ENCODE measurements at regions not wholly inside any gene's neighbourhood (a gene's known extent, or its start where the extent isn't known, plus 50 kb on each side); places are given as distances from the start of the nearest gene placed in this dataset.

DNA sequence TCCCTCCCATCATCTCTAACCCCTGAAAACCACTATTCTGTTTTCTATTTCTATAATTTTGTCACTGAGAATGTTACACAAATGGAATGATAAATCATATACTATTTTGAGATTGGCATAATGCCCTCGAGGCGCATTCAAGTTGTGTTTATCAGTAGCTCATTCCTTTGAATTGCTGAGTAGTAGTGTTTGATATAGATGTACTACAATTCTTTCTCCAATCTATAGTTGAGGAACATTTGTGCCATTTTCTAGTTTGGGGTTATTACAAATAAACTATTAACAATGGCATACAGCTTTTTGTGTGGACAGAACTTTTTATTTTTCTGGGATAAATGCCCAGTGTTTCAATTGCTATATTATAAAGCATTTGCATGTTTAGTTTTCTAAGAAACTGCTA, 86.0 kb downstream of the CCR1 start:
- no peak for TF ChIP-seq ZFP90 (CRISPR knock-in tag; IDR thresholded peaks at IDR 0.05; ENCODE audit: borderline replicate concordance)
- TF ChIP-seq, protein P1, sequence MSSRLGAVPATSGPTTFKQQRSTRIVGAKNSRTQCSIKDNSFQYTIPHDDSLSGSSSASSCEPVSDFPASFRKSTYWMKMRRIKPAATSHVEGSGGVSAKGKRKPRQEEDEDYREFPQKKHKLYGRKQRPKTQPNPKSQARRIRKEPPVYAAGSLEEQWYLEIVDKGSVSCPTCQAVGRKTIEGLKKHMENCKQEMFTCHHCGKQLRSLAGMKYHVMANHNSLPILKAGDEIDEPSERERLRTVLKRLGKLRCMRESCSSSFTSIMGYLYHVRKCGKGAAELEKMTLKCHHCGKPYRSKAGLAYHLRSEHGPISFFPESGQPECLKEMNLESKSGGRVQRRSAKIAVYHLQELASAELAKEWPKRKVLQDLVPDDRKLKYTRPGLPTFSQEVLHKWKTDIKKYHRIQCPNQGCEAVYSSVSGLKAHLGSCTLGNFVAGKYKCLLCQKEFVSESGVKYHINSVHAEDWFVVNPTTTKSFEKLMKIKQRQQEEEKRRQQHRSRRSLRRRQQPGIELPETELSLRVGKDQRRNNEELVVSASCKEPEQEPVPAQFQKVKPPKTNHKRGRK (CRISPR knock-in tag; IDR thresholded peaks at IDR 0.05), result no peak
- no peak for TF ChIP-seq RELA (CRISPR knock-in tag; IDR thresholded peaks at IDR 0.05)

Data from HepG2 (cell line).